Panc1 (cell line): ENCODE measurements at regions not wholly inside any gene's neighbourhood (a gene's known extent, or its start where the extent isn't known, plus 50 kb on each side); places are given as distances from the start of the nearest gene placed in this dataset.

Source experiments
- CTCF ChIP-seq: fragments of 450-650 bp; IDR thresholded peaks from 2 replicates; pipeline ENCODE4 v1.5.1; 2017; ENCODE audit warnings: mild to moderate bottlenecking
- POLR2AphosphoS5 ChIP-seq: IDR thresholded peaks from 2 replicates; pipeline ENCODE4 v1.6.1; 2012; ENCODE audit warnings: mild to moderate bottlenecking, low read depth, low read length, moderate library complexity

GRCh38 chr7:126052229-126052628 is 1122.6 kb upstream of the POT1 start:
- no peak for TF ChIP-seq CTCF
- TF ChIP-seq POLR2AphosphoS5, result no peak
